ENCODE measurements at regions not wholly inside any gene's neighbourhood (a gene's known extent, or its start where the extent isn't known, plus 50 kb on each side); places are given as distances from the start of the nearest gene placed in this dataset.
"Not testable (repeated sequence)": the region's sequence is repeated elsewhere in the genome, so short reads cannot be mapped to it uniquely, and the experiment has no call there.

GRCh38 chr18:10354890-10355289 lies 99.5 kb upstream of the APCDD1 start:
- intact Hi-C loops (cut with DNase I): no loop called here
- no peaks in the 10 kb centered on the region for H3K9me3 ChIP-seq
- H3K36me3 ChIP-seq: no peaks in the 10 kb centered on the region
- peaks cover 21% of the 10 kb centered on the region for H3K4me1 ChIP-seq
- no peaks in the 10 kb centered on the region for H3K27me3 ChIP-seq
- peak overlapping the region; percentile 70 for H3K27ac ChIP-seq
- no peak overlapping the region for H3K4me3 ChIP-seq
- peak; percentile 7 to 42 for DNase-seq (ENCODE audit: extremely low spot score in 2 of 2)
- no peak for TF ChIP-seq CTCF (IDR thresholded peaks at IDR 0.05)
- no peak for TF ChIP-seq POLR2A (IDR thresholded peaks at IDR 0.05)
- TF ChIP-seq POLR2AphosphoS5 (IDR thresholded peaks at IDR 0.05; ENCODE audit: insufficient read depth in 1 of 2, low read depth in 1 of 2): no peak

DNA sequence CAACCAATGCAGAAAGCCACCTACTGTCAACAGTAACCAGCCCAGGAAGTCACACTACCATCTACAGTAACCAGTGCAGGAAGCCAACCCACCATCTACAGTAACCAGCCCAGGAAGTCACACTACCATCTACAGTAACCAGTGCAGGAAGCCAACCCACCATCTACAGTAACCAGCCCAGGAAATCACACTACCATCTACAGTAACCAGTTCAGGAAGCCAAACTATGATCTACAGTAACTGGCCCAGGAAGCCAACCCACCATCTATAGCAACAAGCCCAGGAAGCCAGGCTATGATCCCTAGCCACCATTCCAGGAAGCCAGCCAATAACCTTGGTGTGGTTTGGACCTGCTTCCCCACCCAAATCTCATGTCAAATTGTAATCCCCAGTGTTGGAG lies 97.4 kb upstream of the APCDD1 start:
- H3K27ac ChIP-seq; DNase-seq (ENCODE audit: extremely low spot score in 2 of 2): not testable (repeated sequence)

GRCh38 chr18:10361660-10362059 lies 92.8 kb upstream of the APCDD1 start:
- Histone ChIP-seq H3K9me3 (no peaks in the 10 kb centered on the region), H3K27me3 (no peaks in the 10 kb centered on the region), H3K27ac (no peak overlapping the region), H3K4me3 (no peak overlapping the region), H3K4me1 (no peaks in the 10 kb centered on the region), H3K36me3 (no peaks in the 10 kb centered on the region)
- intact Hi-C loops (cut with DNase I): no loop called here
- no peak for DNase-seq (ENCODE audit: extremely low spot score in 2 of 2)
- TF ChIP-seq POLR2A (IDR thresholded peaks at IDR 0.05) (no peak), POLR2AphosphoS5 (IDR thresholded peaks at IDR 0.05; ENCODE audit: insufficient read depth in 1 of 2, low read depth in 1 of 2) (no peak), CTCF (IDR thresholded peaks at IDR 0.05) (no peak)

More for the DNA sequence above, 97.4 kb upstream of the APCDD1 start:
- H3K27me3 ChIP-seq; H3K36me3 ChIP-seq; H3K9me3 ChIP-seq; H3K4me3 ChIP-seq; intact Hi-C loops (cut with DNase I): not testable (repeated sequence)
- H3K4me1 ChIP-seq: peaks cover 21% of the 10 kb centered on the region

DNA sequence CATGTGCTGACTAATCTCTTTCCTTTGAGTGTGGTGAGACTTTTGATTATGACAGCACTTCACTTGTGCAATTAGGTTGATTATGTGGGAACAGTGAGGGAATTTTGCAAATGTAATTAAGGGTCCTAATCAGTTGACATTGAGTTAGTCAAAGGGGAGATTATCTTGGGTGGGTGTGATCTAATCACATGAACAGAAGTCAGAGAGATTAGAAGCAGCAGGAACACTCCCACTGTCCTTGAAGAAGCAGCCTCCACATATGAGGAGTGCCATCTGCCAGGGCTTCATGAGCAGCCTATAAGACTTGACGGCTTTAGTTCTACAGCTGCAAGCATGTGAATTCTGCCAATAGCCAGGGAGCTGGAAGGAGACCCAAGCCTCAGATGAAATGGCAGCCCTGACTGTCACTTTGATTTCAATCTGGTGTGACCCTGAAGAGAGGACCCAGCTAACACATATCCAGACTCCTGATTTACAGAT lies 89.4 kb upstream of the APCDD1 start:
- H3K36me3 ChIP-seq: no peaks in the 10 kb centered on the region
- no peak for TF ChIP-seq POLR2AphosphoS5 (IDR thresholded peaks at IDR 0.05; ENCODE audit: insufficient read depth in 1 of 2, low read depth in 1 of 2)
- TF ChIP-seq CTCF (IDR thresholded peaks at IDR 0.05): no peak
- TF ChIP-seq POLR2A (IDR thresholded peaks at IDR 0.05): no peak
- H3K4me3 ChIP-seq: no peak overlapping the region
- H3K27me3 ChIP-seq: no peaks in the 10 kb centered on the region
- no peak overlapping the region for H3K27ac ChIP-seq
- no peaks in the 10 kb centered on the region for H3K9me3 ChIP-seq
- H3K4me1 ChIP-seq: no peaks in the 10 kb centered on the region
- no peak for DNase-seq (ENCODE audit: extremely low spot score in 2 of 2)
- intact Hi-C loops (cut with DNase I): no loop called here

DNA sequence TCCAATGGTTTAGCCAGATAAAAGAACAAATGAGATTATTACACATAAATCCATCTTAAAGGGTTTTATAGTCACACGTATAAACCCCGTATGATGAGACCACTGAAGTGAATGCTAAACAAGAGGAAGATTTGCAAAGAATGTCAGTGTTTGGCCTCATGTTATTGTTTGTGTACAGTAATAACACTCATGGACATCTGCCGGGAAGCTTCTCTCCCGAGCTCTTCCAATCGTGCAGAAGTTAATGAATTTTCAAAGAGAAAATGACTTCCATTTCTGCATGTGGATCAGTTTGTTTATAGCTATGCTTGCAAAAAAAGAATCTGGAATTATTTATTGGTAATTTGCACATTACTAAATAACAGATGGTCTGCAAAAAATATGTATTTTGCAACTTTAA lies 88.5 kb upstream of the APCDD1 start:
- Histone ChIP-seq H3K4me1 (no peaks in the 10 kb centered on the region), H3K36me3 (no peaks in the 10 kb centered on the region), H3K27me3 (no peaks in the 10 kb centered on the region), H3K9me3 (no peaks in the 10 kb centered on the region), H3K4me3 (no peak overlapping the region), H3K27ac (no peak overlapping the region)
- no peak for DNase-seq (ENCODE audit: extremely low spot score in 2 of 2)
- intact Hi-C loops (cut with DNase I): no loop called here
- no peak for TF ChIP-seq CTCF (IDR thresholded peaks at IDR 0.05)
- TF ChIP-seq POLR2AphosphoS5 (IDR thresholded peaks at IDR 0.05; ENCODE audit: insufficient read depth in 1 of 2, low read depth in 1 of 2): no peak
- TF ChIP-seq POLR2A (IDR thresholded peaks at IDR 0.05): no peak

- H3K4me1 ChIP-seq: no peaks in the 10 kb centered on the region
- H3K9me3 ChIP-seq: no peaks in the 10 kb centered on the region
- no peaks in the 10 kb centered on the region for H3K36me3 ChIP-seq
- no peak overlapping the region for H3K27ac ChIP-seq
- H3K4me3 ChIP-seq: no peak overlapping the region
- no peaks in the 10 kb centered on the region for H3K27me3 ChIP-seq
- DNase-seq (ENCODE audit: extremely low spot score in 2 of 2): no peak
- TF ChIP-seq POLR2AphosphoS5 (IDR thresholded peaks at IDR 0.05; ENCODE audit: insufficient read depth in 1 of 2, low read depth in 1 of 2) (no peak), CTCF (IDR thresholded peaks at IDR 0.05) (no peak), POLR2A (IDR thresholded peaks at IDR 0.05) (no peak)
- intact Hi-C loops (cut with DNase I): no loop called here
These were observed 86.6 kb upstream of the APCDD1 start for GRCh38 chr18:10367836-10368235.
